Tibial nerve (tissue), 4 donors: ENCODE measurements at regions not wholly inside any gene's neighbourhood (a gene's known extent, or its start where the extent isn't known, plus 50 kb on each side); places are given as distances from the start of the nearest gene placed in this dataset.
A peak's percentile ranks its signal among the peaks of the same experiment; 100 is the strongest.

Source experiments
- EP300 ChIP-seq, 2 donors: sonication (generic); formaldehyde crosslinking; IDR thresholded peaks; one replicate each; pipeline ENCODE4 v1.6.1; 2017; ENCODE audit warnings: antibody characterized with exemption in 2 of 2, mild to moderate bottlenecking in 1 of 2
- POLR2A ChIP-seq, 2 donors: fragments of 450-650 bp; IDR thresholded peaks; one replicate each; pipeline ENCODE4 v1.6.1; 2017; ENCODE audit warnings: antibody characterized with exemption in 2 of 2, mild to moderate bottlenecking in 2 of 2, moderate library complexity in 2 of 2
- TF ChIP-seq, protein P1 (sequence below), 5 experiments: fragments of 200-600 bp in 3 of 5; fragments of 450-650 bp in 2 of 5; sonication (generic) in 3 of 5; IDR thresholded peaks; one replicate each; pipeline ENCODE4 v1.5.1; 2016 to 2019; ENCODE audit warnings: antibody characterized with exemption in 5 of 5, mild to moderate bottlenecking in 3 of 5, moderate library complexity in 2 of 5

DNA sequence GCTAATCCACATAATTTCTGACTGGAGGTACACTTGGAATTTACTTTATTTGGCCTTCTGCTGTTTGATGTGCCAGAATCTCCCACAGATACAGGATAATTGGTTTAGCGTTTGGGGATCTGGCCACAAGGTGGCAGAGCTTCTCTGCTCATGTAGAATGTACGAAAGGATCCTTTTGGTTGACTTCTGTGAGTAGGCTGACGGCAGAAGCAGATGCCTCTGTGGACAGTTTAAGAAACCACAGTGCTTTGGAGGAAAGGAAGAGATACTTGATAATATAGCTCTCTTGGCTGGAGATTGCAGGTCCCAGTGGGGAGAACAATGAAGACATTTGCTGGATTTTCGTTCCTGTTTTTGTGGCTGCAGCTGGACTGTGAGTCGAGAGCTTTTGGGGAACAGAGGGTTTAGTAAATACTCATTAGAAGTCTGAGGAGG, 75.3 kb upstream of the OR4E1 start:
- TF ChIP-seq, protein P1, sequence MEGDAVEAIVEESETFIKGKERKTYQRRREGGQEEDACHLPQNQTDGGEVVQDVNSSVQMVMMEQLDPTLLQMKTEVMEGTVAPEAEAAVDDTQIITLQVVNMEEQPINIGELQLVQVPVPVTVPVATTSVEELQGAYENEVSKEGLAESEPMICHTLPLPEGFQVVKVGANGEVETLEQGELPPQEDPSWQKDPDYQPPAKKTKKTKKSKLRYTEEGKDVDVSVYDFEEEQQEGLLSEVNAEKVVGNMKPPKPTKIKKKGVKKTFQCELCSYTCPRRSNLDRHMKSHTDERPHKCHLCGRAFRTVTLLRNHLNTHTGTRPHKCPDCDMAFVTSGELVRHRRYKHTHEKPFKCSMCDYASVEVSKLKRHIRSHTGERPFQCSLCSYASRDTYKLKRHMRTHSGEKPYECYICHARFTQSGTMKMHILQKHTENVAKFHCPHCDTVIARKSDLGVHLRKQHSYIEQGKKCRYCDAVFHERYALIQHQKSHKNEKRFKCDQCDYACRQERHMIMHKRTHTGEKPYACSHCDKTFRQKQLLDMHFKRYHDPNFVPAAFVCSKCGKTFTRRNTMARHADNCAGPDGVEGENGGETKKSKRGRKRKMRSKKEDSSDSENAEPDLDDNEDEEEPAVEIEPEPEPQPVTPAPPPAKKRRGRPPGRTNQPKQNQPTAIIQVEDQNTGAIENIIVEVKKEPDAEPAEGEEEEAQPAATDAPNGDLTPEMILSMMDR (IDR thresholded peaks at IDR 0.05): peak; percentile 34 to 56 (median 48)
- TF ChIP-seq POLR2A (IDR thresholded peaks at IDR 0.05) (no peak), EP300 (IDR thresholded peaks at IDR 0.05) (no peak)
